Cardiac muscle cell (in vitro differentiated cells and primary cell): ENCODE measurements at regions not wholly inside any gene's neighbourhood (a gene's known extent, or its start where the extent isn't known, plus 50 kb on each side); places are given as distances from the start of the nearest gene placed in this dataset.

Experiments
- DNase-seq, 2 donors: peaks; one replicate each; pipeline versions ENCODE4 v3.0.0 to v3.0.0-alpha.2; 2010 to 2017; ENCODE audit warnings: low read depth in 1 of 2, low spot score in 1 of 2
- H3K27ac ChIP-seq: fragments of 200-600 bp; sonication (generic); 2 replicates; pipeline ENCODE4 v1.5.1; 2016
- H3K27me3 ChIP-seq: fragments of 200-600 bp; sonication (generic); 2 replicates; pipeline ENCODE4 v1.6.0; 2016; ENCODE audit warnings: control low read depth
- H3K36me3 ChIP-seq: fragments of 200-600 bp; sonication (generic); 2 replicates; pipeline ENCODE4 v1.5.1; 2016; ENCODE audit warnings: control low read depth
- H3K4me1 ChIP-seq: fragments of 200-600 bp; sonication (generic); 2 replicates; pipeline ENCODE4 v1.8.1; 2017; ENCODE audit warnings: low read depth, mild to moderate bottlenecking, mixed run types
- H3K4me3 ChIP-seq: fragments of 200-600 bp; sonication (generic); 2 replicates; pipeline ENCODE4 v1.5.1; 2016; ENCODE audit warnings: mild to moderate bottlenecking
- H3K9me3 ChIP-seq: fragments of 200-600 bp; sonication (generic); 2 replicates; pipeline ENCODE4 v1.5.1; 2017; ENCODE audit warnings: low read depth, mild to moderate bottlenecking, control low read depth
- CTCF ChIP-seq: IDR thresholded peaks from 2 replicates; pipeline ENCODE4 v1.5.1; 2012; ENCODE audit warnings: low read depth, mild to moderate bottlenecking, low read length

GRCh38 chr12:89279499-89279898 lies 72.8 kb downstream of the DUSP6 start:
- H3K27me3 ChIP-seq = no peaks in the 10 kb centered on the region
- no peak for TF ChIP-seq CTCF
- no peaks in the 10 kb centered on the region for H3K4me1 ChIP-seq
- DNase-seq = no peak
- H3K27ac ChIP-seq = no peak overlapping the region
- no peaks in the 10 kb centered on the region for H3K36me3 ChIP-seq
- no peak overlapping the region for H3K4me3 ChIP-seq
- no peaks in the 10 kb centered on the region for H3K9me3 ChIP-seq

- no peaks in the 10 kb centered on the region for H3K4me1 ChIP-seq
- H3K36me3 ChIP-seq = no peaks in the 10 kb centered on the region
- TF ChIP-seq CTCF = no peak
- H3K4me3 ChIP-seq = no peak overlapping the region
- DNase-seq = no peak
- H3K9me3 ChIP-seq = no peaks in the 10 kb centered on the region
- H3K27me3 ChIP-seq = no peaks in the 10 kb centered on the region
- H3K27ac ChIP-seq = no peak overlapping the region
Measured at GRCh38 chr12:89278862-89279261, 73.4 kb downstream of the DUSP6 start.

- no peaks in the 10 kb centered on the region for H3K27me3 ChIP-seq
- no peak overlapping the region for H3K27ac ChIP-seq
- H3K4me3 ChIP-seq = no peak overlapping the region
- no peaks in the 10 kb centered on the region for H3K4me1 ChIP-seq
- H3K36me3 ChIP-seq = no peaks in the 10 kb centered on the region
- TF ChIP-seq CTCF = no peak
- H3K9me3 ChIP-seq = no peaks in the 10 kb centered on the region
- DNase-seq = no peak
Measured at GRCh38 chr12:89278169-89278568, 74.1 kb downstream of the DUSP6 start.

GRCh38 chr12:89276860-89277259 lies 75.4 kb downstream of the DUSP6 start:
- TF ChIP-seq CTCF = no peak
- Histone ChIP-seq H3K36me3 (no peaks in the 10 kb centered on the region), H3K27ac (no peak overlapping the region), H3K4me1 (no peaks in the 10 kb centered on the region), H3K4me3 (no peak overlapping the region), H3K27me3 (no peaks in the 10 kb centered on the region), H3K9me3 (no peaks in the 10 kb centered on the region)
- peak in 1 of 2 donors; percentile 56 for DNase-seq

- Histone ChIP-seq H3K4me1 (peaks cover 7% of the 10 kb centered on the region), H3K36me3 (no peaks in the 10 kb centered on the region), H3K9me3 (no peaks in the 10 kb centered on the region), H3K27ac (no peak overlapping the region), H3K4me3 (no peak overlapping the region), H3K27me3 (no peaks in the 10 kb centered on the region)
- no peak for TF ChIP-seq CTCF
- no peak for DNase-seq
Measured at GRCh38 chr12:89273525-89273924, 78.8 kb downstream of the DUSP6 start.

GRCh38 chr12:89270548-89270947 lies 81.8 kb downstream of the DUSP6 start:
- Histone ChIP-seq H3K36me3 (no peaks in the 10 kb centered on the region), H3K27me3 (no peaks in the 10 kb centered on the region), H3K4me1 (peaks cover 23% of the 10 kb centered on the region), H3K4me3 (no peak overlapping the region), H3K9me3 (no peaks in the 10 kb centered on the region), H3K27ac (no peak overlapping the region)
- TF ChIP-seq CTCF = no peak
- no peak for DNase-seq
